Liver (tissue), 3 donors: ENCODE measurements at regions not wholly inside any gene's neighbourhood (a gene's known extent, or its start where the extent isn't known, plus 50 kb on each side); places are given as distances from the start of the nearest gene placed in this dataset.

Source experiments
- EGR1 ChIP-seq, 2 donors: IDR thresholded peaks; 2 replicates each; pipeline ENCODE4 v1.6.1; 2016 to 2018; ENCODE audit warnings: antibody characterized with exemption in 2 of 2, low read depth in 2 of 2
- MAX ChIP-seq: IDR thresholded peaks from 2 replicates; pipeline ENCODE4 v1.6.1; 2016; ENCODE audit warnings: antibody characterized with exemption
- RAD21 ChIP-seq, 2 donors: IDR thresholded peaks; 2 replicates each; pipeline ENCODE4 v1.6.1; 2016; ENCODE audit warnings: antibody characterized with exemption in 2 of 2, mild to moderate bottlenecking in 2 of 2
- TAF1 ChIP-seq: conservative IDR thresholded peaks from 2 replicates; pipeline ENCODE4 v1.6.1; 2016; ENCODE audit warnings: antibody characterized with exemption, mild to moderate bottlenecking
- YY1 ChIP-seq: IDR thresholded peaks from 2 replicates; pipeline ENCODE4 v1.6.1; 2016; ENCODE audit warnings: antibody characterized with exemption, mild to moderate bottlenecking
- ZBTB33 ChIP-seq: IDR thresholded peaks from 2 replicates; pipeline ENCODE4 v1.6.1; 2016; ENCODE audit warnings: antibody characterized with exemption
- TF ChIP-seq, protein P1 (sequence below): fragments of 150-350 bp; IDR thresholded peaks from 2 replicates; pipeline ENCODE4 v1.5.1; 2017; ENCODE audit warnings: improper control_type of control experiment, low read depth, low read length; ENCODE audit not compliant: missing input control
- donor health status: healthy.
- donor health status: healthy.

GRCh38 chr3:153901152-153901551 lies 220.0 kb upstream of the ARHGEF26 start:
- TF ChIP-seq RAD21 (IDR thresholded peaks at IDR 0.05) (no peak), ZBTB33 (no peak), MAX (no peak), YY1 (no peak), EGR1 (IDR thresholded peaks at IDR 0.05; ENCODE audit: low read depth in 2 of 2) (no peak), TAF1 (no peak)
- TF ChIP-seq, protein P1, sequence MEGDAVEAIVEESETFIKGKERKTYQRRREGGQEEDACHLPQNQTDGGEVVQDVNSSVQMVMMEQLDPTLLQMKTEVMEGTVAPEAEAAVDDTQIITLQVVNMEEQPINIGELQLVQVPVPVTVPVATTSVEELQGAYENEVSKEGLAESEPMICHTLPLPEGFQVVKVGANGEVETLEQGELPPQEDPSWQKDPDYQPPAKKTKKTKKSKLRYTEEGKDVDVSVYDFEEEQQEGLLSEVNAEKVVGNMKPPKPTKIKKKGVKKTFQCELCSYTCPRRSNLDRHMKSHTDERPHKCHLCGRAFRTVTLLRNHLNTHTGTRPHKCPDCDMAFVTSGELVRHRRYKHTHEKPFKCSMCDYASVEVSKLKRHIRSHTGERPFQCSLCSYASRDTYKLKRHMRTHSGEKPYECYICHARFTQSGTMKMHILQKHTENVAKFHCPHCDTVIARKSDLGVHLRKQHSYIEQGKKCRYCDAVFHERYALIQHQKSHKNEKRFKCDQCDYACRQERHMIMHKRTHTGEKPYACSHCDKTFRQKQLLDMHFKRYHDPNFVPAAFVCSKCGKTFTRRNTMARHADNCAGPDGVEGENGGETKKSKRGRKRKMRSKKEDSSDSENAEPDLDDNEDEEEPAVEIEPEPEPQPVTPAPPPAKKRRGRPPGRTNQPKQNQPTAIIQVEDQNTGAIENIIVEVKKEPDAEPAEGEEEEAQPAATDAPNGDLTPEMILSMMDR, result no peak
